ENCODE measurements at regions not wholly inside any gene's neighbourhood (a gene's known extent, or its start where the extent isn't known, plus 50 kb on each side); places are given as distances from the start of the nearest gene placed in this dataset.

DNA sequence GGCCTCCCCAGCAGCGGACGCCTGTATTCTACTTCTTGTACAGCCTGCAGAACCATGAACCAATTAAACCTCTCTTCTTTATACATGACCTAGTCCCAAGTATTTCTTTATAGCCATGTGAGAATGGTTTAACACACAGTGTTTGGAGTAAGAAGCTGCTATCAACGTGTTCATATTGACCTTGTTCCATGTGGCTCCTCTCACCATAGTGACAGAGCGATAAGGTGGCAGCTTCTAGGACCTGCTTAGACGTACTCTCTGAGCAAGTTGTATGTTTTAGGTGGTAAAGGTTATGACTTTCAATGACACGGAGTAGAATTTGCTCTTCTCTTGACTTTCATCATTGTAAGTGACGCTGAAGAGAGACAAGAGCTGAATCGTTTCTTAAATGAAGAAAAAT is 157.7 kb upstream of the SLCO3A1 start:
- Histone ChIP-seq H3K9ac (ENCODE audit: control insufficient read depth, insufficient read depth, low read length) (no peak overlapping the region), H3K79me2 (ENCODE audit: control insufficient read depth, insufficient read depth, low read length) (no peaks in the 10 kb centered on the region), H2AFZ (ENCODE audit: control insufficient read depth, low read depth, low read length) (no peak overlapping the region), H3K4me2 (ENCODE audit: control insufficient read depth, insufficient read depth) (no peak overlapping the region), H3K27me3 (replicated peaks in 1 of 2; ENCODE audit: control insufficient read depth in 2 of 2, insufficient read depth in 2 of 2, low read length in 1 of 2) (no peaks in the 10 kb centered on the region), H3K4me1 (ENCODE audit: control insufficient read depth, insufficient read depth, low read length) (no peaks in the 10 kb centered on the region), H3K4me3 (no peak overlapping the region), H3K9me3 (replicated peaks; ENCODE audit: control insufficient read depth, insufficient read depth, low read length) (no peaks in the 10 kb centered on the region), H3K36me3 (ENCODE audit: control insufficient read depth in 2 of 2, insufficient read depth in 2 of 2, low read length in 1 of 2) (no peaks in the 10 kb centered on the region), H3K27ac (ENCODE audit: control insufficient read depth, insufficient read depth) (no peak overlapping the region), H4K20me1 (ENCODE audit: control insufficient read depth, insufficient read depth) (no peaks in the 10 kb centered on the region)
- no peak for FAIRE-seq
- no peak for DNase-seq (ENCODE audit: low read depth, low spot score)
- BruUV-seq (replicated peaks) = no TSS peak
- ChIA-PET CTCF (interaction anchor here (2.3 kb wide), 1 partner anchor 10 kb away, joined by 16 read pairs; no protein-coding TSS in a partner anchor), SMC1A (ENCODE audit: uncharacterized antibody, unreplicated experiment) (no interaction called here), POLR2A (no interaction called here), RAD21 (ENCODE audit: unreplicated experiment) (no interaction called here)
- intact Hi-C loops (cut with micrococcal nuclease; ENCODE audit: unreplicated experiment) (no loop called here), in situ Hi-C loops (cut with MboI) (no loop called here)
- TF ChIP-seq NR2C1 (IDR thresholded peaks at IDR 0.05) (no peak), SMC3 (IDR thresholded peaks at IDR 0.05; ENCODE audit: borderline replicate concordance, low read length) (no peak)
- 17% methylated on average over 8 of the region's 8 CpGs for WGBS (ENCODE audit: insufficient coverage, insufficient replicate concordance, low lambda C conversion rate, missing lambda C conversion rate)
- no peak for ATAC-seq

DNA sequence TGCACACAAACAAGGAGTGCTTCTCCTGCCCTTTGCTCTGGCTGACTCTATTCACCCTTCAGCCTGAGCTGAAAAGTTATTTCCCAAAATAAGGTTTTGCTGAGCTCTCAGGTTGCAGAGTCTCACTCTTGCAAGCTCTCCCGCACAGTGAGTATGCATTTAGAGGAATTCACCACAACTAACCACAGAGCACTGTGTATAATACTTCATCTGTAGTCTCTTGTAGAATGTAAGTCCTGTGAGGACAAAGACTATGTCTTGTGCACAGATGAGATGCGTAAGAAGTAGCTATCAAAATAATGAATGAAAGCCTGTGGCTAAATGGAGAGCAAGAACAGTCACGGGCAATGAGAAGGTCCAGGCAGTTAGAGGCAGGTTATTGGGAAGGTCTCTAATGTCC is 156.5 kb upstream of the SLCO3A1 start:
- CTCF ChIA-PET = interaction anchor here (1.0 to 2.3 kb wide), 2 partner anchors 9 kb away, joined by 4 to 16 read pairs; no protein-coding TSS in a partner anchor
- POLR2A ChIA-PET = no interaction called here
- Histone ChIP-seq H3K27ac (ENCODE audit: control insufficient read depth, insufficient read depth) (no peak overlapping the region), H3K4me2 (ENCODE audit: control insufficient read depth, insufficient read depth) (no peak overlapping the region), H2AFZ (ENCODE audit: control insufficient read depth, low read depth, low read length) (no peak overlapping the region), H3K4me3 (no peak overlapping the region), H4K20me1 (ENCODE audit: control insufficient read depth, insufficient read depth) (no peaks in the 10 kb centered on the region), H3K27me3 (replicated peaks in 1 of 2; ENCODE audit: control insufficient read depth in 2 of 2, insufficient read depth in 2 of 2, low read length in 1 of 2) (no peaks in the 10 kb centered on the region; a peak in 1 of 4 replicates), H3K79me2 (ENCODE audit: control insufficient read depth, insufficient read depth, low read length) (no peaks in the 10 kb centered on the region), H3K9ac (ENCODE audit: control insufficient read depth, insufficient read depth, low read length) (no peak overlapping the region), H3K36me3 (ENCODE audit: control insufficient read depth in 2 of 2, insufficient read depth in 2 of 2, low read length in 1 of 2) (no peaks in the 10 kb centered on the region), H3K9me3 (replicated peaks; ENCODE audit: control insufficient read depth, insufficient read depth, low read length) (no peaks in the 10 kb centered on the region), H3K4me1 (ENCODE audit: control insufficient read depth, insufficient read depth, low read length) (no peaks in the 10 kb centered on the region)
- no peak for DNase-seq (ENCODE audit: low read depth, low spot score)
- intact Hi-C loops (cut with micrococcal nuclease; ENCODE audit: unreplicated experiment) = no loop called here
- TF ChIP-seq POLR2AphosphoS5 (IDR thresholded peaks at IDR 0.05; ENCODE audit: low read length) (no peak), GABPA (IDR thresholded peaks at IDR 0.05; ENCODE audit: low read depth) (no peak)
- 42% methylated on average over 3 of the region's 3 CpGs for WGBS (ENCODE audit: insufficient coverage, insufficient replicate concordance, low lambda C conversion rate, missing lambda C conversion rate)
- no peak for FAIRE-seq
- RAD21 ChIA-PET (ENCODE audit: unreplicated experiment) = no interaction called here
- BruUV-seq (replicated peaks) = no TSS peak
- ATAC-seq = no peak
- SMC1A ChIA-PET (ENCODE audit: uncharacterized antibody, unreplicated experiment) = no interaction called here
- in situ Hi-C loops (cut with MboI) = no loop called here
